ENCODE measurements at regions not wholly inside any gene's neighbourhood (a gene's known extent, or its start where the extent isn't known, plus 50 kb on each side); places are given as distances from the start of the nearest gene placed in this dataset.

- H3K9me3 ChIP-seq (ENCODE audit: low read length) = no peaks in the 10 kb centered on the region
- H4K20me1 ChIP-seq (ENCODE audit: insufficient read depth, low read depth, low read length) = no peaks in the 10 kb centered on the region
- no peak for DNase-seq
- no peaks in the 10 kb centered on the region for H3K27me3 ChIP-seq (ENCODE audit: low read length)
- H3K79me2 ChIP-seq (ENCODE audit: low read length) = no peaks in the 10 kb centered on the region
- no peak overlapping the region for H3K27ac ChIP-seq (ENCODE audit: low read length)
- no peak overlapping the region for H3K9ac ChIP-seq (ENCODE audit: low read length)
- H3K4me3 ChIP-seq (ENCODE audit: low read length) = no peak overlapping the region
- H3K4me2 ChIP-seq (ENCODE audit: low read depth, low read length, poor library complexity, severe bottlenecking) = no peak overlapping the region
- no peaks in the 10 kb centered on the region for H3K9me2 ChIP-seq (replicated peaks; ENCODE audit: insufficient read depth, low read length)
- H3K4me1 ChIP-seq (ENCODE audit: low read length) = peaks cover 5% of the 10 kb centered on the region; the same call in 1 of the 2 replicates
- H3K36me3 ChIP-seq (ENCODE audit: insufficient read depth, low read length) = no peaks in the 10 kb centered on the region
- H2AFZ ChIP-seq (ENCODE audit: low read length) = no peak overlapping the region
These were observed 87.9 kb upstream of the B3GAT2 start for GRCh38 chr6:71044753-71045152.

- H4K20me1 ChIP-seq (ENCODE audit: insufficient read depth, low read depth, low read length) = no peaks in the 10 kb centered on the region
- H3K4me3 ChIP-seq (ENCODE audit: low read length) = no peak overlapping the region
- no peaks in the 10 kb centered on the region for H3K9me2 ChIP-seq (replicated peaks; ENCODE audit: insufficient read depth, low read length)
- no peak overlapping the region for H2AFZ ChIP-seq (ENCODE audit: low read length)
- H3K27ac ChIP-seq (ENCODE audit: low read length) = no peak overlapping the region
- no peak overlapping the region for H3K9ac ChIP-seq (ENCODE audit: low read length)
- no peaks in the 10 kb centered on the region for H3K79me2 ChIP-seq (ENCODE audit: low read length)
- H3K4me1 ChIP-seq (ENCODE audit: low read length) = peaks cover 5% of the 10 kb centered on the region; the same call in 1 of the 2 replicates
- no peaks in the 10 kb centered on the region for H3K27me3 ChIP-seq (ENCODE audit: low read length)
- H3K9me3 ChIP-seq (ENCODE audit: low read length) = no peaks in the 10 kb centered on the region
- no peak overlapping the region for H3K4me2 ChIP-seq (ENCODE audit: low read depth, low read length, poor library complexity, severe bottlenecking)
- no peaks in the 10 kb centered on the region for H3K36me3 ChIP-seq (ENCODE audit: insufficient read depth, low read length)
- DNase-seq = no peak
These were observed 88.4 kb upstream of the B3GAT2 start for GRCh38 chr6:71045296-71045695.

- Histone ChIP-seq H3K27me3 (ENCODE audit: low read length) (no peaks in the 10 kb centered on the region), H3K9me2 (replicated peaks; ENCODE audit: insufficient read depth, low read length) (no peaks in the 10 kb centered on the region), H4K20me1 (ENCODE audit: insufficient read depth, low read depth, low read length) (no peaks in the 10 kb centered on the region), H3K9ac (ENCODE audit: low read length) (no peak overlapping the region), H3K9me3 (ENCODE audit: low read length) (no peaks in the 10 kb centered on the region), H3K36me3 (ENCODE audit: insufficient read depth, low read length) (no peaks in the 10 kb centered on the region), H2AFZ (ENCODE audit: low read length) (no peak overlapping the region), H3K4me2 (ENCODE audit: low read depth, low read length, poor library complexity, severe bottlenecking) (no peak overlapping the region), H3K4me1 (ENCODE audit: low read length) (peaks cover 11% of the 10 kb centered on the region), H3K27ac (ENCODE audit: low read length) (no peak overlapping the region), H3K79me2 (ENCODE audit: low read length) (no peaks in the 10 kb centered on the region), H3K4me3 (ENCODE audit: low read length) (no peak overlapping the region)
- no peak for DNase-seq
These were observed 90.6 kb upstream of the B3GAT2 start for GRCh38 chr6:71047417-71047816.

GRCh38 chr6:71048320-71049164 lies 91.7 kb upstream of the B3GAT2 start:
- no peaks in the 10 kb centered on the region for H3K9me2 ChIP-seq (replicated peaks; ENCODE audit: insufficient read depth, low read length)
- no peaks in the 10 kb centered on the region for H3K36me3 ChIP-seq (ENCODE audit: insufficient read depth, low read length)
- H3K4me3 ChIP-seq (ENCODE audit: low read length) = no peak overlapping the region
- no peak overlapping the region for H3K4me2 ChIP-seq (ENCODE audit: low read depth, low read length, poor library complexity, severe bottlenecking)
- DNase-seq = no peak
- no peaks in the 10 kb centered on the region for H3K9me3 ChIP-seq (ENCODE audit: low read length)
- H3K9ac ChIP-seq (ENCODE audit: low read length) = no peak overlapping the region
- H3K4me1 ChIP-seq (ENCODE audit: low read length) = peaks cover 8% of the 10 kb centered on the region
- H2AFZ ChIP-seq (ENCODE audit: low read length) = no peak overlapping the region
- no peaks in the 10 kb centered on the region for H3K27me3 ChIP-seq (ENCODE audit: low read length)
- H3K79me2 ChIP-seq (ENCODE audit: low read length) = no peaks in the 10 kb centered on the region
- H3K27ac ChIP-seq (ENCODE audit: low read length) = no peak overlapping the region
- H4K20me1 ChIP-seq (ENCODE audit: insufficient read depth, low read depth, low read length) = no peaks in the 10 kb centered on the region

GRCh38 chr6:71049198-71049770 lies 92.4 kb upstream of the B3GAT2 start:
- Histone ChIP-seq H3K27ac (ENCODE audit: low read length) (no peak overlapping the region), H3K4me2 (ENCODE audit: low read depth, low read length, poor library complexity, severe bottlenecking) (no peak overlapping the region), H4K20me1 (ENCODE audit: insufficient read depth, low read depth, low read length) (no peaks in the 10 kb centered on the region), H3K9me3 (ENCODE audit: low read length) (no peaks in the 10 kb centered on the region), H3K4me3 (ENCODE audit: low read length) (no peak overlapping the region), H3K27me3 (ENCODE audit: low read length) (no peaks in the 10 kb centered on the region), H3K4me1 (ENCODE audit: low read length) (peaks cover 8% of the 10 kb centered on the region), H3K9ac (ENCODE audit: low read length) (no peak overlapping the region), H2AFZ (ENCODE audit: low read length) (no peak overlapping the region), H3K36me3 (ENCODE audit: insufficient read depth, low read length) (no peaks in the 10 kb centered on the region), H3K79me2 (ENCODE audit: low read length) (no peaks in the 10 kb centered on the region), H3K9me2 (replicated peaks; ENCODE audit: insufficient read depth, low read length) (no peaks in the 10 kb centered on the region)
- no peak for DNase-seq

GRCh38 chr6:71053475-71053874 lies 96.6 kb upstream of the B3GAT2 start:
- H3K27ac ChIP-seq (ENCODE audit: low read length) = no peak overlapping the region
- H3K4me2 ChIP-seq (ENCODE audit: low read depth, low read length, poor library complexity, severe bottlenecking) = no peak overlapping the region
- H3K9me3 ChIP-seq (ENCODE audit: low read length) = no peaks in the 10 kb centered on the region

GRCh38 chr6:71056656-71057055 lies 99.8 kb upstream of the B3GAT2 start:
- H3K9me2 ChIP-seq (replicated peaks; ENCODE audit: insufficient read depth, low read length) = no peaks in the 10 kb centered on the region
- no peak overlapping the region for H3K4me3 ChIP-seq (ENCODE audit: low read length)
- no peaks in the 10 kb centered on the region for H3K79me2 ChIP-seq (ENCODE audit: low read length)
- no peak overlapping the region for H3K9ac ChIP-seq (ENCODE audit: low read length)
- peaks cover 1% of the 10 kb centered on the region; the same call in 1 of the 2 replicates for H3K4me1 ChIP-seq (ENCODE audit: low read length)
- no peaks in the 10 kb centered on the region for H4K20me1 ChIP-seq (ENCODE audit: insufficient read depth, low read depth, low read length)
- H3K36me3 ChIP-seq (ENCODE audit: insufficient read depth, low read length) = no peaks in the 10 kb centered on the region
- no peaks in the 10 kb centered on the region for H3K9me3 ChIP-seq (ENCODE audit: low read length)
- H2AFZ ChIP-seq (ENCODE audit: low read length) = no peak overlapping the region
- H3K4me2 ChIP-seq (ENCODE audit: low read depth, low read length, poor library complexity, severe bottlenecking) = no peak overlapping the region
- DNase-seq = no peak
- H3K27ac ChIP-seq (ENCODE audit: low read length) = no peak overlapping the region
- no peaks in the 10 kb centered on the region for H3K27me3 ChIP-seq (ENCODE audit: low read length)

More at GRCh38 chr6:71053475-71053874, 96.6 kb upstream of the B3GAT2 start:
- Histone ChIP-seq H3K4me3 (ENCODE audit: low read length) (no peak overlapping the region), H3K9me2 (replicated peaks; ENCODE audit: insufficient read depth, low read length) (no peaks in the 10 kb centered on the region), H3K79me2 (ENCODE audit: low read length) (no peaks in the 10 kb centered on the region), H3K9ac (ENCODE audit: low read length) (no peak overlapping the region), H3K27me3 (ENCODE audit: low read length) (no peaks in the 10 kb centered on the region), H3K36me3 (ENCODE audit: insufficient read depth, low read length) (no peaks in the 10 kb centered on the region), H2AFZ (ENCODE audit: low read length) (no peak overlapping the region), H3K4me1 (ENCODE audit: low read length) (peaks cover 8% of the 10 kb centered on the region), H4K20me1 (ENCODE audit: insufficient read depth, low read depth, low read length) (no peaks in the 10 kb centered on the region)
- no peak for DNase-seq

- Histone ChIP-seq H4K20me1 (ENCODE audit: insufficient read depth, low read depth, low read length) (no peaks in the 10 kb centered on the region), H3K9ac (ENCODE audit: low read length) (no peak overlapping the region), H3K4me2 (ENCODE audit: low read depth, low read length, poor library complexity, severe bottlenecking) (no peak overlapping the region), H3K36me3 (ENCODE audit: insufficient read depth, low read length) (no peaks in the 10 kb centered on the region), H3K79me2 (ENCODE audit: low read length) (no peaks in the 10 kb centered on the region), H2AFZ (ENCODE audit: low read length) (no peak overlapping the region), H3K4me1 (ENCODE audit: low read length) (no peaks in the 10 kb centered on the region), H3K27me3 (ENCODE audit: low read length) (no peaks in the 10 kb centered on the region), H3K9me3 (ENCODE audit: low read length) (no peaks in the 10 kb centered on the region), H3K4me3 (ENCODE audit: low read length) (no peak overlapping the region), H3K27ac (ENCODE audit: low read length) (no peak overlapping the region), H3K9me2 (replicated peaks; ENCODE audit: insufficient read depth, low read length) (no peaks in the 10 kb centered on the region)
- no peak for DNase-seq
These were observed 109.3 kb upstream of the B3GAT2 start for GRCh38 chr6:71066153-71066552.
